Fibroblast of lung (primary cell): ENCODE measurements at regions not wholly inside any gene's neighbourhood (a gene's known extent, or its start where the extent isn't known, plus 50 kb on each side); places are given as distances from the start of the nearest gene placed in this dataset.

Experiments
- DNase-seq, 2 donors: peaks; one replicate each; pipeline versions ENCODE4 v3.0.0 to v3.0.0-alpha.2; 2010; ENCODE audit warnings: low read depth in 2 of 2
- H2AFZ ChIP-seq: 2 replicates; pipeline ENCODE4 v1.5.1; 2012; ENCODE audit warnings: low read length, control low read depth, inconsistent platforms
- H3K27ac ChIP-seq: 2 replicates; pipeline ENCODE4 v1.5.1; 2011; ENCODE audit warnings: low read length, control low read depth; ENCODE audit not compliant: insufficient read depth
- H3K27me3 ChIP-seq: 2 replicates; pipeline ENCODE4 v1.5.1; 2011; ENCODE audit warnings: mild to moderate bottlenecking, low read length; ENCODE audit not compliant: control insufficient read depth, insufficient read depth
- H3K36me3 ChIP-seq: 2 replicates; pipeline ENCODE4 v1.5.1; 2011; ENCODE audit warnings: low read length; ENCODE audit not compliant: control insufficient read depth, insufficient read depth
- H3K4me1 ChIP-seq: 2 replicates; pipeline ENCODE4 v1.5.1; 2011; ENCODE audit warnings: low read length; ENCODE audit not compliant: control insufficient read depth, insufficient read depth; ENCODE audit errors: extremely low read depth
- H3K4me2 ChIP-seq: 2 replicates; pipeline ENCODE4 v1.5.1; 2011; ENCODE audit warnings: low read length, control low read depth; ENCODE audit not compliant: insufficient read depth; ENCODE audit errors: extremely low read depth
- H3K4me3 ChIP-seq, 4 experiments: fragments of 200-600 bp in 1 of 4; sonication (generic) in 1 of 4; replicated peaks in 1 of 4; 2 replicates each; pipeline ENCODE4 v1.5.1; 2011 to 2016; ENCODE audit warnings: low read length in 4 of 4, low read depth in 3 of 4, mild to moderate bottlenecking in 3 of 4, control low read depth in 2 of 4, inconsistent platforms in 1 of 4, mixed read lengths in 1 of 4; ENCODE audit not compliant: insufficient read depth in 1 of 4; ENCODE audit errors: control extremely low read depth in 1 of 4
- H3K79me2 ChIP-seq: 2 replicates; pipeline ENCODE4 v1.5.1; 2012; ENCODE audit warnings: mild to moderate bottlenecking, low read length, inconsistent platforms; ENCODE audit not compliant: control insufficient read depth, insufficient read depth
- H3K9ac ChIP-seq: 2 replicates; pipeline ENCODE4 v1.5.1; 2011; ENCODE audit warnings: mild to moderate bottlenecking, low read length, control low read depth; ENCODE audit not compliant: insufficient read depth
- H3K9me3 ChIP-seq: 2 replicates; pipeline ENCODE4 v1.5.1; 2012; ENCODE audit warnings: low read depth, low read length; ENCODE audit not compliant: control insufficient read depth, insufficient read depth
- H4K20me1 ChIP-seq: 2 replicates; pipeline ENCODE4 v1.5.1; 2011; ENCODE audit warnings: low read length; ENCODE audit not compliant: control insufficient read depth, insufficient read depth; ENCODE audit errors: extremely low read depth
- CTCF ChIP-seq, 2 donors: IDR thresholded peaks in 1 of 2; conservative IDR thresholded peaks in 1 of 2; 1 replicate in 1 of 2; 2 replicates in 1 of 2; pipeline ENCODE4 v1.5.1; 2011 to 2012; ENCODE audit warnings: low read length in 2 of 2, control low read depth in 1 of 2, inconsistent platforms in 1 of 2, low read depth in 1 of 2, mild to moderate bottlenecking in 1 of 2
- EZH2 ChIP-seq: IDR thresholded peaks from 2 replicates; pipeline ENCODE4 v1.5.1; 2012; ENCODE audit warnings: low read length, control low read depth, mild to moderate bottlenecking; ENCODE audit errors: missing control alignments

GRCh38 chr3:117518364-117518763, 808.8 kb downstream of the TUSC7 start:
- H3K36me3 ChIP-seq = no peaks in the 10 kb centered on the region
- H4K20me1 ChIP-seq = no peaks in the 10 kb centered on the region
- no peak overlapping the region for H2AFZ ChIP-seq
- no peaks in the 10 kb centered on the region for H3K27me3 ChIP-seq
- DNase-seq = no peak
- H3K4me1 ChIP-seq = no peaks in the 10 kb centered on the region
- H3K9me3 ChIP-seq = no peaks in the 10 kb centered on the region
- no peak overlapping the region for H3K9ac ChIP-seq
- H3K4me2 ChIP-seq = no peak overlapping the region
- no peaks in the 10 kb centered on the region for H3K79me2 ChIP-seq
- TF ChIP-seq EZH2 = no peak
- no peak for TF ChIP-seq CTCF (conservative IDR thresholded peaks at IDR 0.05 in 1 of 2, IDR thresholded peaks at IDR 0.05 in 1 of 2; ENCODE audit: low read depth in 1 of 2, low read length in 2 of 2)
- H3K27ac ChIP-seq = no peak overlapping the region
- no peak overlapping the region for H3K4me3 ChIP-seq

GRCh38 chr3:117519776-117520175, 810.2 kb downstream of the TUSC7 start:
- H2AFZ ChIP-seq = no peak overlapping the region
- no peak overlapping the region for H3K4me3 ChIP-seq
- no peaks in the 10 kb centered on the region for H4K20me1 ChIP-seq
- no peak overlapping the region for H3K4me2 ChIP-seq
- H3K9me3 ChIP-seq = no peaks in the 10 kb centered on the region
- H3K4me1 ChIP-seq = no peaks in the 10 kb centered on the region
- TF ChIP-seq EZH2 (no peak), CTCF (conservative IDR thresholded peaks at IDR 0.05 in 1 of 2, IDR thresholded peaks at IDR 0.05 in 1 of 2; ENCODE audit: low read depth in 1 of 2, low read length in 2 of 2) (no peak)
- DNase-seq = no peak
- H3K9ac ChIP-seq = no peak overlapping the region
- H3K79me2 ChIP-seq = no peaks in the 10 kb centered on the region
- no peak overlapping the region for H3K27ac ChIP-seq
- H3K27me3 ChIP-seq = no peaks in the 10 kb centered on the region
- H3K36me3 ChIP-seq = no peaks in the 10 kb centered on the region

GRCh38 chr3:117520582-117520981, 811.0 kb downstream of the TUSC7 start:
- Histone ChIP-seq H3K36me3 (no peaks in the 10 kb centered on the region), H3K9me3 (no peaks in the 10 kb centered on the region), H3K27me3 (no peaks in the 10 kb centered on the region), H4K20me1 (no peaks in the 10 kb centered on the region), H2AFZ (no peak overlapping the region), H3K4me2 (no peak overlapping the region), H3K27ac (no peak overlapping the region), H3K9ac (no peak overlapping the region), H3K79me2 (no peaks in the 10 kb centered on the region), H3K4me3 (no peak overlapping the region), H3K4me1 (no peaks in the 10 kb centered on the region)
- no peak for DNase-seq
- TF ChIP-seq CTCF (conservative IDR thresholded peaks at IDR 0.05 in 1 of 2, IDR thresholded peaks at IDR 0.05 in 1 of 2; ENCODE audit: low read depth in 1 of 2, low read length in 2 of 2) = no peak
- no peak for TF ChIP-seq EZH2
